ENCODE measurements at regions not wholly inside any gene's neighbourhood (a gene's known extent, or its start where the extent isn't known, plus 50 kb on each side); places are given as distances from the start of the nearest gene placed in this dataset.

DNA sequence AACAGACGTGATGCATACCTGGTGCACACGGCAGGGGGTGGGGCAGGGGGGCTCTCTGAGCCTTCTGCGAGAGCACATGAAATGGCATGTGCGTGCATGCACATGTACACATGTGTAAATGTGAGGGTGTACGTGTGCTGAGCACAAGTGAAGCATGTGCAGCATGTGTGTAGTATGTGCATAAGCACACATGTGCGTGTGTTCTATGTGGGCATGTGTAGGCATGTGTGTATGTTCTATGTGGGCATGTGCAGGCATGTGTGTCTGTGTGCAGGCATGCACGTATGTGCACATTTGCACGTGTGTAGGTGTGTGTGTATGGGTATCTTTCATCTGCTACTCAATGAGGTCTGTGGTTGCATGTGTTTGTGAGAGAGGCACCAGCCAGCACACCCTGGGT lies 371.2 kb downstream of the CTTN start:
- TF ChIP-seq, protein P1, sequence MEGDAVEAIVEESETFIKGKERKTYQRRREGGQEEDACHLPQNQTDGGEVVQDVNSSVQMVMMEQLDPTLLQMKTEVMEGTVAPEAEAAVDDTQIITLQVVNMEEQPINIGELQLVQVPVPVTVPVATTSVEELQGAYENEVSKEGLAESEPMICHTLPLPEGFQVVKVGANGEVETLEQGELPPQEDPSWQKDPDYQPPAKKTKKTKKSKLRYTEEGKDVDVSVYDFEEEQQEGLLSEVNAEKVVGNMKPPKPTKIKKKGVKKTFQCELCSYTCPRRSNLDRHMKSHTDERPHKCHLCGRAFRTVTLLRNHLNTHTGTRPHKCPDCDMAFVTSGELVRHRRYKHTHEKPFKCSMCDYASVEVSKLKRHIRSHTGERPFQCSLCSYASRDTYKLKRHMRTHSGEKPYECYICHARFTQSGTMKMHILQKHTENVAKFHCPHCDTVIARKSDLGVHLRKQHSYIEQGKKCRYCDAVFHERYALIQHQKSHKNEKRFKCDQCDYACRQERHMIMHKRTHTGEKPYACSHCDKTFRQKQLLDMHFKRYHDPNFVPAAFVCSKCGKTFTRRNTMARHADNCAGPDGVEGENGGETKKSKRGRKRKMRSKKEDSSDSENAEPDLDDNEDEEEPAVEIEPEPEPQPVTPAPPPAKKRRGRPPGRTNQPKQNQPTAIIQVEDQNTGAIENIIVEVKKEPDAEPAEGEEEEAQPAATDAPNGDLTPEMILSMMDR (IDR thresholded peaks at IDR 0.05) = no peak
- no peak for TF ChIP-seq POLR2A (IDR thresholded peaks at IDR 0.05)
